ENCODE measurements at regions not wholly inside any gene's neighbourhood (a gene's known extent, or its start where the extent isn't known, plus 50 kb on each side); places are given as distances from the start of the nearest gene placed in this dataset.

- TF ChIP-seq CTCF (conservative IDR thresholded peaks at IDR 0.05; ENCODE audit: low read depth, low read length) (no peak), EZH2 (IDR thresholded peaks at IDR 0.05; ENCODE audit: borderline replicate concordance, low read depth, low read length, poor library complexity, severe bottlenecking) (no peak)
- ChIA-PET POLR2A (ENCODE audit: low non-redundant PET) (interaction anchor here (0.7 kb wide), 1 partner anchor 227 kb away, joined by 3 read pairs; no protein-coding TSS in a partner anchor), CTCF (no interaction called here)
- H3K4me3 ChIP-seq (ENCODE audit: low read depth, low read length, poor library complexity, severe bottlenecking) = no peak overlapping the region
- DNase-seq (ENCODE audit: low spot score) = no peak
- intact Hi-C loops (cut with micrococcal nuclease; ENCODE audit: unreplicated experiment) = no loop called here
- H3K27me3 ChIP-seq (replicated peaks; ENCODE audit: insufficient read depth, low read depth, low read length, poor library complexity) = no peaks in the 10 kb centered on the region
- H3K27ac ChIP-seq (ENCODE audit: low read depth, low read length, poor library complexity, severe bottlenecking) = no peak overlapping the region
- H3K4me1 ChIP-seq (ENCODE audit: insufficient read depth, low read length, poor library complexity, severe bottlenecking) = peaks cover 7% of the 10 kb centered on the region
- BruUV-seq (replicated peaks) = no TSS peak
- H3K36me3 ChIP-seq (ENCODE audit: insufficient read depth, low read length, poor library complexity, severe bottlenecking) = no peaks in the 10 kb centered on the region
- peaks cover 6% of the 10 kb centered on the region for H3K9me3 ChIP-seq (ENCODE audit: low read depth, low read length, poor library complexity, severe bottlenecking)
These were observed 190.4 kb downstream of the DIPK2A start for GRCh38 chr3:144162042-144162441.

GRCh38 chr3:144164352-144164751 lies 192.7 kb downstream of the DIPK2A start:
- Histone ChIP-seq H3K27ac (ENCODE audit: low read depth, low read length, poor library complexity, severe bottlenecking) (no peak overlapping the region), H3K4me3 (ENCODE audit: low read depth, low read length, poor library complexity, severe bottlenecking) (no peak overlapping the region), H3K27me3 (replicated peaks; ENCODE audit: insufficient read depth, low read depth, low read length, poor library complexity) (no peaks in the 10 kb centered on the region), H3K9me3 (ENCODE audit: low read depth, low read length, poor library complexity, severe bottlenecking) (peaks cover 5% of the 10 kb centered on the region), H3K4me1 (ENCODE audit: insufficient read depth, low read length, poor library complexity, severe bottlenecking) (peaks cover 7% of the 10 kb centered on the region), H3K36me3 (ENCODE audit: insufficient read depth, low read length, poor library complexity, severe bottlenecking) (no peaks in the 10 kb centered on the region)
- POLR2A ChIA-PET (ENCODE audit: low non-redundant PET) = no interaction called here
- DNase-seq (ENCODE audit: low spot score) = no peak
- CTCF ChIA-PET = no interaction called here
- intact Hi-C loops (cut with micrococcal nuclease; ENCODE audit: unreplicated experiment) = no loop called here
- BruUV-seq (replicated peaks) = no TSS peak
- no peak for TF ChIP-seq CTCF (conservative IDR thresholded peaks at IDR 0.05; ENCODE audit: low read depth, low read length)
- no peak for TF ChIP-seq EZH2 (IDR thresholded peaks at IDR 0.05; ENCODE audit: borderline replicate concordance, low read depth, low read length, poor library complexity, severe bottlenecking)

GRCh38 chr3:144165482-144165881 lies 193.9 kb downstream of the DIPK2A start:
- POLR2A ChIA-PET (ENCODE audit: low non-redundant PET) = no interaction called here
- no peak overlapping the region for H3K4me3 ChIP-seq (ENCODE audit: low read depth, low read length, poor library complexity, severe bottlenecking)

More at GRCh38 chr3:144165482-144165881, 193.9 kb downstream of the DIPK2A start:
- peaks cover 7% of the 10 kb centered on the region for H3K4me1 ChIP-seq (ENCODE audit: insufficient read depth, low read length, poor library complexity, severe bottlenecking)
- intact Hi-C loops (cut with micrococcal nuclease; ENCODE audit: unreplicated experiment) = no loop called here
- no peaks in the 10 kb centered on the region for H3K27me3 ChIP-seq (replicated peaks; ENCODE audit: insufficient read depth, low read depth, low read length, poor library complexity)
- no peaks in the 10 kb centered on the region for H3K36me3 ChIP-seq (ENCODE audit: insufficient read depth, low read length, poor library complexity, severe bottlenecking)
- DNase-seq (ENCODE audit: low spot score) = peak; percentile 43
- no peak for TF ChIP-seq EZH2 (IDR thresholded peaks at IDR 0.05; ENCODE audit: borderline replicate concordance, low read depth, low read length, poor library complexity, severe bottlenecking)
- TF ChIP-seq CTCF (conservative IDR thresholded peaks at IDR 0.05; ENCODE audit: low read depth, low read length) = no peak
- no TSS peak for BruUV-seq (replicated peaks)
- no peaks in the 10 kb centered on the region for H3K9me3 ChIP-seq (ENCODE audit: low read depth, low read length, poor library complexity, severe bottlenecking)
- CTCF ChIA-PET = no interaction called here
- no peak overlapping the region for H3K27ac ChIP-seq (ENCODE audit: low read depth, low read length, poor library complexity, severe bottlenecking)

Measured in A673 (cell line).